ENCODE measurements at regions not wholly inside any gene's neighbourhood (a gene's known extent, or its start where the extent isn't known, plus 50 kb on each side); places are given as distances from the start of the nearest gene placed in this dataset.
"Not testable (repeated sequence)": the region's sequence is repeated elsewhere in the genome, so short reads cannot be mapped to it uniquely, and the experiment has no call there.

DNA sequence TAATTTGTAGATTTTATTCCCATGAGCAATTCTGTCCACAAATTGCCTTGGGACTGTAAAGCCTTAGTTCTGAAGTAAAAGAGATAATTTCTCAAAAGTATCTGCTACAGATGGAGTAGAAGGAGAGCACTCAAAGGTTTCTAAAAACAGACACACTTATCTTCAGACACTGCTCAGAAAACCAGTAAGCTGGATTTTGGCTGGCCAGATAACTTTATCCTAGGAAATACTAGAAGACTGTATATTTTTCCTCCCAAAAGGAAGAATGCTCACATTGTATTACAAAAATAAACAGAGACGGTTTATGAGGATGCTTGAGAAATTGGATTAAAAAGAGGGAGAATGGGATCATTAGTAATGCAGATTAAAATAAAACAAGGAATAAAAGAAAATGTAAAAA, 178.0 kb upstream of the IGFBP3 start:
- DNase-seq: no peak

DNA sequence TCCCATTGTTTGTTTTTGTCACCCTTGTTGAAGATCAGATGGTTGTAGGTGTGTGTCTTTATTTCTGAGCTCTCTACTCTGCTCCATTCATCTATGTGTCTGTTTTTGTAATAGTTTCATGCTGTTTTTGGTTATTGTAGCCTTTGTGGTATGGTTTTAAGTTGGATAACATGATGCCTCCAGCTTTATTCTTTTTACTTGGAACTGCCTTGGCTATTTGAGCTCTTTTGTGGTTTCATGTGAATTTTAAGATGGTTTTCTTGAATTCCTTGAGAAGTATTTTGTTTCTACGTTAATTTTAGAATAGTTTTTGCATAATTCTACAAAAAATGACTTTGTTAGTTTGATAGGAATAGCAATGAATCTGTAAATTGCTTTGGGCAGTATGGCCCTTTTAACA, 170.0 kb upstream of the IGFBP3 start:
- no peak for DNase-seq

DNA sequence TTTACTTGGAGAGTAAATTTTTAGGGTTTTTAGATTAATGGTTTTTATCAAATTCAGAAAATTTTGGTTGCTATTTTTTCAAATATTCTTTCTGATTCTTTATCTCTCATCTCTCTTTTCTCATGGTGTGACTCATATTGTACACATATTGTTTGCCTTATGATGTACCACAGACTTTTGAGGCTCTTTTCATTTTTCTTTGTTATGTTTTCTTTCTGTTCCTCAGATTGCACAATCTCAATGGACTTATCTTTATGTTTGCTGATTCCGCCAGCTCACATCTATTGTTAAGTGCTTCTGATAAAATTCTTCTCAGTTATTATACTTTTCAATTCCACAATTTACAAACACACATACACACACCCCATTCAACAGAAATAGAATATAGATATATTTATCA, 168.2 kb upstream of the IGFBP3 start:
- no peak for DNase-seq

DNA sequence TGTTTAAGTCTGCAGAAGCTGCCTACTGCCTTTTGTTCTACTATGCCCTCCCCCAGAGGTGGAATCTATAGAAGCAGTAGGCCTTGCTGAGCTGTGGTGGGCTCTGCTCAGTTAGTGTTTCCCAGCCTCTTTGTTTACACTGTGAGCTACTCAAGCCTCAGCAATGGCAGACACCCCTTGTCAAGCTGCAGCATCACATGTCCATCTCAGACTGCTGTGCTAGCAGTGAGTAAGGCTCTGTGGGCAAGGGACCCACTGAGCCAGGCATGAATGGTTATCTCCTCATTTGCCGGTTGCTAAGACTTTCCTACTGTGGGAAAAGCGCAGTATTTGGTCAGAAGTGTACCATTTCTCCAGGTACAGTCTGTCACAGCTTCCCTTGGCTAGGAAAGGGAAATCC, 167.4 kb upstream of the IGFBP3 start:
- DNase-seq: not testable (repeated sequence)

DNA sequence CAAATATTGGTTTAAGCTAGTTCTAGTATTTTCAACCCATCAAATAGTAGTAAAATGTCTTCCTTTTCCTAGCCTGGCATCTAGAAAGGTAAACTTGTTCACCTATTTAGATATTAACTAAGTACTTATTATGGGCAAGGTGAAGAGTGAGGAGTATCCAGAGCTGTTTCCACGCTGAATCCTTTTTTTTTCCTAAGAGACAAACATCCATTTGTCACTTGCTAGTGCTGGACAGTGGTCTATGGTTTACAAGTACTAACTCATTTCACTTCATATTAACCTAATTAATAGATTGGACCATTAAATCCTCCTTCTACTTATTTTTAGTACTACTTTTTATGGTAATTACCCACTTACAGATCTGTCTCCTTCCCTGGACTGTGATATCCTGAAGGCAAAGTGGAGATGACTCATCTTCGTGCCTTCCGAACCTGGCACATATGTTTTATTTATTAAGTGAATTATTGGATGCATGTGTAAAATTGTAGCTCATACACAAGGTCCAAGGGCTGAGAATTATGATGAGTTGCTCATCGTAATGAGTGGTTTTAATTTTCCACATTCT, 159.6 kb upstream of the IGFBP3 start:
- DNase-seq: no peak

DNA sequence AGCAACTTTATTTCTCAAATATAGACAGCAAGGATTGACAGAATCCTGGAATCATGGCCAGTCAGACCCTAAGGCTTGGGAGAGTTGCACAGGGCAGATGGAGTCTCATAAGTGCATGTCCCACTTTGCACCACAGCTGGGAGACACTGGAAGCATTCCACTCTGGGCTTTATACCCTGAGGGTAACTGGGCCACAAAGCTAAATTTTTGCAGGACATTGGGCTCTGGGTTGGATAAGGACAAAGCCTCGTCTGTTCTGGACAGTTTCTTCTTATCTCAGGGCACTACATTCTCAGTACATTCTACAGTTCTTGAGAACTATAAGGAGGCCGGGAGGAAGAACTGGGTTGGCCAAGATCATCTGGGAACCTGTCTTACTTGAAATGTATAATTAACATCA, 158.3 kb upstream of the IGFBP3 start:
- no peak for DNase-seq

GRCh38 chr7:46076527-46076926, 155.5 kb upstream of the IGFBP3 start:
- no peak for DNase-seq

- no peak for DNase-seq
Measured at GRCh38 chr7:46072722-46073121, 151.7 kb upstream of the IGFBP3 start.

DNA sequence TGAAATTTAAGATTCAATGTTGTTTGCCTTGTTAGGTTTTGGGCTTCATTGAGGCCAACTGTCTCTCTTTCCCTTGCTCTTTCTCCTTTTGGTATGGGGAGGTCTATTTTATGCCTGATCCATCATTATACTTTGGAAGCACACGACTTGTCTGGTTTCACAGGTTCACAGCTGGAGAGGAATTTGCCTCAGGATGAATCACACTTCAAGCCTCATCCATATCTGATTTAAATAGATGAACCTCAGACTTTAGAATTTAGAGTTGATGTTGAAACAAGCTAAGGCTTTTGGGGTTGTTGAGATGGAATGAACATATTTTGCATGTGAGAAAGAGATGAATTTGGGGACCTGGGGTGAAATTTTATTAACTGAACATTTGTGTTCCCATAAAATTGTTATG, 150.5 kb upstream of the IGFBP3 start:
- no peak for DNase-seq

DNA sequence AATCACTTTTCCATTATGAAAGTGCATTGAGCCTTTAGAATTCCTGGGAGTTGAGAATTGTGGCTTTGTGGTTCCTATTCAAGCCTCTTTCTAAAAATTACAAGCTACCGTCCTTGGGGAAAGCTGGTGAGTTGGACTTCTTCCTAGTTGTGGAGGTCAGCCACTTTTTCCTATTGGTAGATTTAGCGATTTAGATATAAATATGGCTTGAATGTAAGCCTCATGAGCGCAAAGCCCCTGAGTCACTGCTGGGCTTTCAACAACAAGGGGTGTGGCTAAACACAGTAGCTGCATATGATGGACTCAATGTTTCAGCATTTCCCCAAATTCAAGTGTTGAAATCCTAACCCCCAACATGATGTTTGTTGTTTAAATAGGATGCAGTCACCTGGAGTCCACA, 150.0 kb upstream of the IGFBP3 start:
- DNase-seq: no peak

DNA sequence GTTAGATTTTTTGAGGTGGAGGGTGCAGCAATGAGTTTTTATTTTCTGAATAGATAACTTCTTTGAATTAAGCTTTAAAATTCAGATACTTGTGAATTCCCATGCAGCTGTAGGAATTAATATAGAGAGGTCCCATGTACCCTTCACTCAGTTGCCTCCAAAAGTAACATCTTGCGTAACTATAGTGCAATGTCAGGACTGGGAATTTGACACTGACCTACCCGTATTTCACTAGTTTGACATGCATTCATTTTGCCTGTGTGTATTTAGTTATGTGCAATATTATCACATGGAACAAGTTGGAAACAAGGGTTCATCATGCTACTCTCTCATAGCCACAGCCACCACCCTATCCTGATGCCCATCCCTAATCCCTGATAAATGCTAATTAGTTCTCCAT, 147.1 kb upstream of the IGFBP3 start:
- no peak for DNase-seq

- no peak for DNase-seq
Measured at GRCh38 chr7:46059308-46060020, 138.4 kb upstream of the IGFBP3 start.

DNA sequence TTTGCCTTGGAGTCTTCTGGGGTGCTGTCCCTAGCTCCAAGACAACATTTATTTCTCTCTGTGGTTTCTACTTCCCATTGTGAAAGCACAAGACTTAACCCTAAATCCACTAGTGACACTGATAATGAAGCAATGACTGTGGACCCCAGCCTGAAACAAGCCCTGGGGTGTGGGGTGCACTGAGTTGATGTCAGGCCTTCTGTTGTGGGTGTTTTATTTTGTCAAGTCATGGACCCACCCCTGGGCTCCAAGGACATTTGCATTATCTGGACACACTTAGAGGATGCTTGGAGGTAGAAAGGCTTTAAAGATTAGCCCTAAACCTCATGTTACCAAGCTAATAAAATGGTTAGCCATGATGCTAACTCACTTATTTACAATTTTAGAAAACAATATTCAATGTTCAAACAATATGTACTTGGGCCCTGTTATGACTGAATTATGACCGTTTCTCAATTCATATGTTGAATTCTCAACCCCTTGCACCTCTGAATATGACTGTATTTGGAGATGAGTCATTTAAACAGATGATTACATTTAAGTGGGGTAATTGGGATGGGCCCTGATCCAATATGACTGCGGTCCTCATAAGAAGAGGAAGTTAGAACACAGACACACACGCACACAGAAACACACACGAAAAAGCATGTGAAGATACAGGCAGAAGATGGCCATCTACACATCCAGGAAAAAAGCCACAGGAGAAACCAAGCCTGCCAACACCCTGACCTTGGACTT, 137.2 kb upstream of the IGFBP3 start:
- no peak for DNase-seq

DNA sequence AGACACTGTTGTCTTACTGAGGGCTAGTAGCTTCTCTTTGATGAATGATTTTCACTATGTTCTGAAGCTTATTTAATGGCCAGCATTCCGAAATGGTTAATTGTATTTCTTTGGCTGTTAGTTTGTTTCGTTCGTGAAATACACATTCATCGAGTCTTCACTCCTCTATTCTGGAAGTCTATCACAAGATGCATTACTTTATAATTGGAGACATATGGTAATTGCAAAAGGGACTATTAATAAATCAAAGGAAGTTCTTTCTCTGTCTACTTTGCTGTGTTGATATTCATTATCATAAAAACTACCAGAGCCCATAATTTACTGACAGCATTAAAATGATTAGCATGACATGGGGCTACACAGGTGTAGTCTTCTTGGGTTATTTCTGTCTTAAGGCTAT, 133.8 kb upstream of the IGFBP3 start:
- no peak for DNase-seq

GRCh38 chr7:46054272-46054671, 133.2 kb upstream of the IGFBP3 start:
- no peak for DNase-seq

GRCh38 chr7:46047581-46047980, 126.5 kb upstream of the IGFBP3 start:
- no peak for DNase-seq

DNA sequence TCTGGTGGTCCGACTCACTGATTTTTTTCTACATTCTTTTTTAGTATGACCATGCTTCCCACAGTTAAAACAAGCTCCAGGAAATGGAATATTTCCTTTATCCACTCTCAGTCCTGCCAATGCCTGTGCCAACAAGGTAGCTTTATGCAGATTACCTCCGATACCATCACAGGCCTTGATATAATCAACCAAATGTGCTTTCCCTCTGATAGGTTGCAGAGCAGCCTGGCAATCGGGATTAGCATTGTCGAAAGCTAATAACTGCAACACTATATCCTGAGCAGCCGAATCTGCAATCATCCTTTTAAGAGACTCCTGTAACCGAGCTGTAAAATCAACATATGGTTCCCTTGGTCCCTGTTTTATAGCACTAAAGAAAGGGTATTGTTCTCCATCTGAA, 122.3 kb upstream of the IGFBP3 start:
- not testable (repeated sequence) for DNase-seq

- DNase-seq: not testable (repeated sequence)
Measured at GRCh38 chr7:46039813-46040212, 118.7 kb upstream of the IGFBP3 start.

DNA sequence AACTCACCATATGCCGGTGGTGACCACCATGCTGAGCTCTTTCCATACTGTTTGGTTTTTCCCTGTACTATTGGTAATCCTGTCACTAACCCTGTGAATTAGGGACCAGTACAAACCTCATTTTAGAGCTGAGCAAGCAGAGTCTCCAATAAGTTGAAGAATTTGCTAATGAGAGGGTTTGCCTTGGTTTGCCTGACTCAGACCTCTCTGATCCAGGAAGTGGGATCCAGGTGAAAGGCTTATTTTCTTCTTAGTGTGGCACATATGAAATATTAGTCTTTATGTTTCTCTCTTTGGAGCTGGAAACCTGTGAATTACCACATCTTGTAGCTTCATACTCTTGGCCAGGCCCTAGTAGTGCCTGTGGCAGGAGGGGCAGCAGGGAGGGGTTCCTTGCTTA, 114.1 kb upstream of the IGFBP3 start:
- no peak for DNase-seq

GRCh38 chr7:46034056-46034768, 113.1 kb upstream of the IGFBP3 start:
- no peak for DNase-seq

DNA sequence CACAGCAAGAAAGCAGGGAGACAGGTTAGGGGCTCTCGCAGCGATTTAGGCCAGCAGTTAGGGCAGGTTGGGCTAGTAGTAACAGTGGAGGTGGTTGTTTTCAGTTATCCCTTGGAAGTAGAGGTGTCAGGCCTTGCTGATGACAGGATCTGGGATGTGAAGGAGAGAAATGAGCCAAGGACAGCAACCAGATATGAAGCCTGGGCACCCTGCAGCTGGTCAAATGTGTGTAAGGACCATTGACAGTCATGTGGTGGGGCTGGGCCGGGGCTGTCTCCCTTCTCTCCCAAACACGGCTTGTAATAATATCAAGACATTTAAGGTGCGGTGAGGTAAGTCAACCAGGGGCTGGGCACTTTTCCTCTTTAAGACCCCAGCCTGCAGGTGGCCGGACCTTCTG, 112.5 kb upstream of the IGFBP3 start:
- no peak for DNase-seq

GRCh38 chr7:46032942-46033341, 111.9 kb upstream of the IGFBP3 start:
- no peak for DNase-seq

DNA sequence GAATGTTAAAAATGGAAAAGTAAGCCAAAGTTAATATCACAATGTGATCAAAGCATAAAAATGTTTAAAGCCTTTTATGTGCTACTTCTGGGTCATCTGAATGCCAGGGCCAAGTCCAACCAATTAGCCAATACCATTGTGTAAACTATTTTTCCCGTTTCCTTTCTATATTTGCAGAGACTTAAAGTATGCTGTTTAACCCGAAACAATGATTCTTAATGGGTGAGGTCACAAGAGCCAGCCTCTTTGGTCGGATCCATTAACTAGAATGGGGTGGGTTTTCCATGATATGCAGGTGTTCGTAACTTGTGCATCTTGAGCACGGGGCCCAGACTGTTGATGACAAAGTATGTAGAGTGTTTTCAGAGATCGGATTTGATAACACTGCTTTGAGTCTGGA, 111.3 kb upstream of the IGFBP3 start:
- DNase-seq: no peak
